GM12878 (cell line): ENCODE measurements at regions not wholly inside any gene's neighbourhood (a gene's known extent, or its start where the extent isn't known, plus 50 kb on each side); places are given as distances from the start of the nearest gene placed in this dataset.

Experiments used
- ATAC-seq: fragments of 200-7000 bp; cut with Tn5 transposase; 3 replicates; pipeline ENCODE4 v1.9.1; 2020; ENCODE audit warnings: mild to moderate bottlenecking, moderate library complexity
- BruUV-seq: library from RNA; stranded (reverse); fragments of 400-500 nt; replicated peaks from 2 replicates; lab custom pipeline; 2021; lab: Mats Ljungman, UMichigan
- CTCF ChIA-PET: fragments of 300-600 bp; sonication (Branson Sonifier 250); formaldehyde crosslinking; extraction: SDS; loops from one replicate; lab custom pipeline; 2021; ENCODE audit warnings: inconsistent platforms; lab: Yijun Ruan, JAX
- POLR2A ChIA-PET: fragments of 350-600 bp; formaldehyde crosslinking; extraction: SDS; loops from one replicate; lab custom pipeline; 2021; ENCODE audit warnings: inconsistent platforms; lab: Charles Lee
- RAD21 ChIA-PET: fragments of 300-600 bp; sonication (Branson Sonifier 250); formaldehyde crosslinking; loops from one replicate; lab custom pipeline; 2023; ENCODE audit warnings: antibody characterized with exemption; ENCODE audit not compliant: unreplicated experiment; lab: Charles Lee
- SMC1A ChIA-PET: fragments of 300-600 bp; sonication (Branson Sonifier 250); formaldehyde crosslinking; loops from one replicate; lab custom pipeline; 2023; ENCODE audit not compliant: unreplicated experiment, uncharacterized antibody; lab: Charles Lee
- DNase-seq: peaks from one replicate; pipeline ENCODE4 v3.0.0-alpha.2; 2011; ENCODE audit warnings: low read depth, low spot score
- FAIRE-seq: peaks from 3 replicates; lab custom pipeline; 2011; peaks lifted over from hg19 to GRCh38; lab: Jason Lieb, UNC
- H2AFZ ChIP-seq: 2 replicates; pipeline ENCODE4 v1.6.0; 2011; ENCODE audit warnings: low read depth, low read length, control low read depth; ENCODE audit not compliant: control insufficient read depth
- H3K27ac ChIP-seq: 2 replicates; pipeline ENCODE4 v1.5.1; 2011; ENCODE audit warnings: control low read depth; ENCODE audit not compliant: control insufficient read depth, insufficient read depth
- H3K27me3 ChIP-seq, 2 experiments: replicated peaks in 1 of 2; 2 replicates each; pipeline versions ENCODE4 v1.6.0 to v1.6.1; 2011; ENCODE audit warnings: low read length in 1 of 2; ENCODE audit not compliant: control insufficient read depth in 2 of 2, insufficient read depth in 2 of 2
- H3K36me3 ChIP-seq, 2 experiments: 2 replicates each; pipeline ENCODE4 v1.5.1; 2011; ENCODE audit warnings: low read length in 1 of 2; ENCODE audit not compliant: control insufficient read depth in 2 of 2, insufficient read depth in 2 of 2
- H3K4me1 ChIP-seq: 2 replicates; pipeline ENCODE4 v1.6.1; 2011; ENCODE audit warnings: mild to moderate bottlenecking, low read length, moderate library complexity, mixed read lengths; ENCODE audit not compliant: control insufficient read depth, insufficient read depth
- H3K4me2 ChIP-seq: 2 replicates; pipeline ENCODE4 v1.6.0; 2011; ENCODE audit warnings: control low read depth; ENCODE audit not compliant: control insufficient read depth, insufficient read depth
- H3K4me3 ChIP-seq: fragments of 200-600 bp; sonication (generic); 2 replicates; pipeline ENCODE4 v1.5.1; 2016
- H3K79me2 ChIP-seq: 2 replicates; pipeline ENCODE4 v1.6.0; 2011; ENCODE audit warnings: low read length; ENCODE audit not compliant: control insufficient read depth, insufficient read depth
- H3K9ac ChIP-seq: 2 replicates; pipeline ENCODE4 v1.8.0; 2011; ENCODE audit warnings: low read length, control low read depth, mixed read lengths; ENCODE audit not compliant: control insufficient read depth, insufficient read depth
- H3K9me3 ChIP-seq: replicated peaks from 3 replicates; pipeline ENCODE4 v1.5.1; 2011; ENCODE audit warnings: mild to moderate bottlenecking, low read length; ENCODE audit not compliant: control insufficient read depth, insufficient read depth
- H4K20me1 ChIP-seq: 2 replicates; pipeline ENCODE4 v1.6.0; 2011; ENCODE audit not compliant: control insufficient read depth, insufficient read depth
- BCL11A ChIP-seq: IDR thresholded peaks from 2 replicates; pipeline ENCODE4 v1.6.1; 2011; ENCODE audit warnings: low read depth, low read length
- CBX5 ChIP-seq: sonication (generic); IDR thresholded peaks from 2 replicates; pipeline ENCODE4 v1.6.1; 2016; ENCODE audit warnings: low read depth, moderate library complexity, mild to moderate bottlenecking, inconsistent platforms
- KLF5 ChIP-seq: fragments of 450-650 bp; IDR thresholded peaks from 2 replicates; pipeline ENCODE4 v1.6.1; 2014; ENCODE audit warnings: mild to moderate bottlenecking; ENCODE audit not compliant: partially characterized antibody
- MTA3 ChIP-seq: IDR thresholded peaks from 2 replicates; pipeline ENCODE4 v1.6.1; 2012; ENCODE audit warnings: low read length, inconsistent platforms, borderline replicate concordance
- NRF1 ChIP-seq: conservative IDR thresholded peaks from 2 replicates; pipeline ENCODE4 v1.6.1; 2011; ENCODE audit warnings: mild to moderate bottlenecking, low read depth, low read length, improper control_type of control experiment
- RFX5 ChIP-seq: IDR thresholded peaks from 2 replicates; pipeline ENCODE4 v1.6.1; 2011; ENCODE audit warnings: low read depth, low read length, improper control_type of control experiment
- STAT3 ChIP-seq: IDR thresholded peaks from 2 replicates; pipeline ENCODE4 v1.6.1; 2011; ENCODE audit warnings: low read depth, low read length, improper control_type of control experiment
- TARDBP ChIP-seq: IDR thresholded peaks from 2 replicates; pipeline ENCODE4 v1.6.1; 2016; ENCODE audit warnings: borderline replicate concordance
- ZSCAN29 ChIP-seq: fragments of 450-650 bp; IDR thresholded peaks from 2 replicates; pipeline ENCODE4 v1.6.1; 2017; ENCODE audit warnings: mild to moderate bottlenecking, moderate library complexity
- WGBS: methylation state at CpG from one replicate; pipeline ENCODE4 v1.1.6; 2016; ENCODE audit warnings: low lambda C conversion rate; ENCODE audit not compliant: insufficient replicate concordance, insufficient coverage; ENCODE audit errors: missing lambda C conversion rate; 5-methylcytosine and 5-hydroxymethylcytosine counted together
- in situ Hi-C: fragments of 300-500 bp; cut with MboI; formaldehyde crosslinking; loops from 9 replicates; pipeline ENCODE4 v1.14.3; 2018; ENCODE audit warnings: mixed read lengths
- intact Hi-C: fragments of 100-400 bp; cut with micrococcal nuclease; formaldehyde crosslinking; loops from one replicate; pipeline ENCODE4 v1.14.2; 2022; ENCODE audit not compliant: unreplicated experiment
- TF ChIP-seq, protein P1 (sequence below): fragments of 150-350 bp; IDR thresholded peaks from 2 replicates; pipeline ENCODE4 v1.6.1; 2016; ENCODE audit warnings: low read depth, low read length
- TF ChIP-seq, protein P2 (sequence below): fragments of 450-650 bp; formaldehyde crosslinking; IDR thresholded peaks from 2 replicates; pipeline ENCODE4 v1.4.0; 2020; ENCODE audit warnings: mild to moderate bottlenecking, moderate library complexity

DNA sequence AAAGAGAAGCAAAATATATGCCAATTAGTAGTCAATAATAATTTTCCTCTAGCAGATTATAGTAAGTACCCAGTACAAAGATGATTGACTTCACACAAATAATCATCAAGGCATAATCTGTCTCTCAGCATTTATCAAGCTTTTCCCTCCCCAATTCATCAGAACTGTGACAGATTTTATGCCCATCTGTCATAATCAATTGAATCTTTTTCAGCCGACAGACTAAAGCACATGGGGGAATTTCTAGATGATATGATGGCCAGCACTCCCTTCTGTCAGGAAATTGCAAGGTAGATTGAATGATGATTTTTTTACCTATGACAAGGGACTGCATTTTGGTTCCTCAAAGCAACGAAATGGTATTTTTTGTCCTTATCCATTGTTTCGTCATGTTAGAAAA, 227.1 kb upstream of the CYLC2 start:
- POLR2A ChIA-PET: no interaction called here
- Histone ChIP-seq H3K4me2 (no peak overlapping the region), H3K36me3 (no peaks in the 10 kb centered on the region), H4K20me1 (no peaks in the 10 kb centered on the region), H3K27ac (no peak overlapping the region), H3K4me1 (no peaks in the 10 kb centered on the region), H3K9ac (no peak overlapping the region), H3K4me3 (no peak overlapping the region), H3K79me2 (no peaks in the 10 kb centered on the region), H3K9me3 (no peaks in the 10 kb centered on the region), H3K27me3 (no peaks in the 10 kb centered on the region), H2AFZ (no peak overlapping the region)
- ATAC-seq (no peak), DNase-seq (no peak), FAIRE-seq (no peak)
- WGBS: 20% methylated on average over 2 of the region's 3 CpGs
- TF ChIP-seq, protein P1, sequence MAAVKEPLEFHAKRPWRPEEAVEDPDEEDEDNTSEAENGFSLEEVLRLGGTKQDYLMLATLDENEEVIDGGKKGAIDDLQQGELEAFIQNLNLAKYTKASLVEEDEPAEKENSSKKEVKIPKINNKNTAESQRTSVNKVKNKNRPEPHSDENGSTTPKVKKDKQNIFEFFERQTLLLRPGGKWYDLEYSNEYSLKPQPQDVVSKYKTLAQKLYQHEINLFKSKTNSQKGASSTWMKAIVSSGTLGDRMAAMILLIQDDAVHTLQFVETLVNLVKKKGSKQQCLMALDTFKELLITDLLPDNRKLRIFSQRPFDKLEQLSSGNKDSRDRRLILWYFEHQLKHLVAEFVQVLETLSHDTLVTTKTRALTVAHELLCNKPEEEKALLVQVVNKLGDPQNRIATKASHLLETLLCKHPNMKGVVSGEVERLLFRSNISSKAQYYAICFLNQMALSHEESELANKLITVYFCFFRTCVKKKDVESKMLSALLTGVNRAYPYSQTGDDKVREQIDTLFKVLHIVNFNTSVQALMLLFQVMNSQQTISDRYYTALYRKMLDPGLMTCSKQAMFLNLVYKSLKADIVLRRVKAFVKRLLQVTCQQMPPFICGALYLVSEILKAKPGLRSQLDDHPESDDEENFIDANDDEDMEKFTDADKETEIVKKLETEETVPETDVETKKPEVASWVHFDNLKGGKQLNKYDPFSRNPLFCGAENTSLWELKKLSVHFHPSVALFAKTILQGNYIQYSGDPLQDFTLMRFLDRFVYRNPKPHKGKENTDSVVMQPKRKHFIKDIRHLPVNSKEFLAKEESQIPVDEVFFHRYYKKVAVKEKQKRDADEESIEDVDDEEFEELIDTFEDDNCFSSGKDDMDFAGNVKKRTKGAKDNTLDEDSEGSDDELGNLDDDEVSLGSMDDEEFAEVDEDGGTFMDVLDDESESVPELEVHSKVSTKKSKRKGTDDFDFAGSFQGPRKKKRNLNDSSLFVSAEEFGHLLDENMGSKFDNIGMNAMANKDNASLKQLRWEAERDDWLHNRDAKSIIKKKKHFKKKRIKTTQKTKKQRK: no peak
- TF ChIP-seq MTA3 (no peak), CBX5 (no peak), BCL11A (no peak), STAT3 (no peak), ZSCAN29 (no peak), NRF1 (no peak), KLF5 (no peak), TARDBP (no peak), RFX5 (no peak)
- TF ChIP-seq, protein P2, sequence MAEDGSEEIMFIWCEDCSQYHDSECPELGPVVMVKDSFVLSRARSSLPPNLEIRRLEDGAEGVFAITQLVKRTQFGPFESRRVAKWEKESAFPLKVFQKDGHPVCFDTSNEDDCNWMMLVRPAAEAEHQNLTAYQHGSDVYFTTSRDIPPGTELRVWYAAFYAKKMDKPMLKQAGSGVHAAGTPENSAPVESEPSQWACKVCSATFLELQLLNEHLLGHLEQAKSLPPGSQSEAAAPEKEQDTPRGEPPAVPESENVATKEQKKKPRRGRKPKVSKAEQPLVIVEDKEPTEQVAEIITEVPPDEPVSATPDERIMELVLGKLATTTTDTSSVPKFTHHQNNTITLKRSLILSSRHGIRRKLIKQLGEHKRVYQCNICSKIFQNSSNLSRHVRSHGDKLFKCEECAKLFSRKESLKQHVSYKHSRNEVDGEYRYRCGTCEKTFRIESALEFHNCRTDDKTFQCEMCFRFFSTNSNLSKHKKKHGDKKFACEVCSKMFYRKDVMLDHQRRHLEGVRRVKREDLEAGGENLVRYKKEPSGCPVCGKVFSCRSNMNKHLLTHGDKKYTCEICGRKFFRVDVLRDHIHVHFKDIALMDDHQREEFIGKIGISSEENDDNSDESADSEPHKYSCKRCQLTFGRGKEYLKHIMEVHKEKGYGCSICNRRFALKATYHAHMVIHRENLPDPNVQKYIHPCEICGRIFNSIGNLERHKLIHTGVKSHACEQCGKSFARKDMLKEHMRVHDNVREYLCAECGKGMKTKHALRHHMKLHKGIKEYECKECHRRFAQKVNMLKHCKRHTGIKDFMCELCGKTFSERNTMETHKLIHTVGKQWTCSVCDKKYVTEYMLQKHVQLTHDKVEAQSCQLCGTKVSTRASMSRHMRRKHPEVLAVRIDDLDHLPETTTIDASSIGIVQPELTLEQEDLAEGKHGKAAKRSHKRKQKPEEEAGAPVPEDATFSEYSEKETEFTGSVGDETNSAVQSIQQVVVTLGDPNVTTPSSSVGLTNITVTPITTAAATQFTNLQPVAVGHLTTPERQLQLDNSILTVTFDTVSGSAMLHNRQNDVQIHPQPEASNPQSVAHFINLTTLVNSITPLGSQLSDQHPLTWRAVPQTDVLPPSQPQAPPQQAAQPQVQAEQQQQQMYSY (CRISPR knock-in tag): no peak
- BruUV-seq: no TSS peak
- in situ Hi-C loops (no loop called here), intact Hi-C loops (no loop called here)
- RAD21 ChIA-PET: no interaction called here
- SMC1A ChIA-PET: no interaction called here
- CTCF ChIA-PET: interaction anchor here (0.7 kb wide), 1 partner anchor 1000 kb away, joined by 4 read pairs; no protein-coding TSS in a partner anchor
